K562 (cell line): ENCODE measurements at regions not wholly inside any gene's neighbourhood (a gene's known extent, or its start where the extent isn't known, plus 50 kb on each side); places are given as distances from the start of the nearest gene placed in this dataset.

Source experiments
- ATAC-seq: fragments of 200-7000 bp; cut with Tn5 transposase; 3 replicates; pipeline ENCODE4 v1.9.1; 2020; ENCODE audit warnings: moderate library complexity
- BruUV-seq: library from RNA; stranded (reverse); fragments of 400-500 nt; replicated peaks from 2 replicates; lab custom pipeline; 2021; lab: Mats Ljungman, UMichigan
- CTCF ChIA-PET: fragments of 300-600 bp; formaldehyde crosslinking; extraction: SDS; loops from one replicate; lab custom pipeline; 2021; ENCODE audit warnings: low intra/inter-chr PET ratio; lab: Yijun Ruan, JAX
- POLR2A ChIA-PET: fragments of 300-600, 350-650 bp; sonication (Branson Sonifier 250); formaldehyde crosslinking; extraction: SDS; loops from one replicate; lab custom pipeline; 2021; ENCODE audit warnings: antibody characterized with exemption, inconsistent platforms; lab: Yijun Ruan, JAX
- DNase-seq, 4 experiments: peaks; one replicate each; pipeline versions ENCODE4 v3.0.0 to v3.0.0-alpha.2; 2011 to 2018; ENCODE audit warnings: low spot score in 3 of 4, mixed read lengths in 3 of 4; ENCODE audit errors: extremely low read depth in 1 of 4
- FAIRE-seq: peaks from 2 replicates; lab custom pipeline; 2011; peaks lifted over from hg19 to GRCh38; lab: Jason Lieb, UNC
- H2AFZ ChIP-seq: 2 replicates; pipeline ENCODE4 v1.6.0; 2011; ENCODE audit warnings: low read depth, low read length, control low read depth, inconsistent platforms
- H3K27ac ChIP-seq: fragments of 200-600 bp; 3 replicates; pipeline ENCODE4 v1.8.0; 2011; ENCODE audit warnings: low read depth, mild to moderate bottlenecking, control low read depth, inconsistent platforms, low read length, moderate library complexity, mixed read lengths; ENCODE audit errors: extremely low read depth
- H3K27me3 ChIP-seq, 2 experiments: fragments of 300-600 bp in 1 of 2; 2 replicates in 1 of 2; 3 replicates in 1 of 2; pipeline versions ENCODE4 v1.6.0 to v1.8.0; 2011; ENCODE audit warnings: inconsistent platforms in 2 of 2, low read length in 2 of 2, mild to moderate bottlenecking in 1 of 2, mixed read lengths in 1 of 2, moderate library complexity in 1 of 2; ENCODE audit not compliant: control insufficient read depth in 2 of 2, insufficient read depth in 2 of 2
- H3K36me3 ChIP-seq: fragments of 300-600 bp; 3 replicates; pipeline ENCODE4 v1.8.0; 2011; ENCODE audit warnings: mild to moderate bottlenecking, low read length, inconsistent platforms; ENCODE audit not compliant: control insufficient read depth, insufficient read depth
- H3K4me1 ChIP-seq, 2 experiments: fragments of 200-600 bp in 1 of 2; replicated peaks in 1 of 2; 2 replicates in 1 of 2; 3 replicates in 1 of 2; pipeline versions ENCODE4 v1.5.1 to v1.8.0; 2011; ENCODE audit warnings: inconsistent platforms in 2 of 2, low read length in 2 of 2, mild to moderate bottlenecking in 1 of 2, mixed read lengths in 1 of 2, moderate library complexity in 1 of 2; ENCODE audit not compliant: control insufficient read depth in 2 of 2, insufficient read depth in 2 of 2
- H3K4me2 ChIP-seq: 2 replicates; pipeline ENCODE4 v1.6.1; 2011; ENCODE audit warnings: low read length, control low read depth, inconsistent platforms, mixed read lengths; ENCODE audit not compliant: insufficient read depth
- H3K4me3 ChIP-seq: fragments of 200-600 bp; sonication (generic), shearing (Covaris generic); 2 replicates; pipeline ENCODE4 v1.5.1; 2016; ENCODE audit warnings: control low read depth, inconsistent platforms
- H3K79me2 ChIP-seq: fragments of 200-600 bp; 3 replicates; pipeline ENCODE4 v1.8.0; 2011; ENCODE audit warnings: low read length, inconsistent platforms; ENCODE audit not compliant: control insufficient read depth, insufficient read depth
- H3K9ac ChIP-seq, 2 experiments: 2 replicates each; pipeline versions ENCODE4 v1.6.0 to v1.6.1; 2011; ENCODE audit warnings: low read depth in 2 of 2, low read length in 2 of 2, control low read depth in 1 of 2, inconsistent platforms in 1 of 2, mild to moderate bottlenecking in 1 of 2, mixed read lengths in 1 of 2; ENCODE audit not compliant: insufficient read depth in 1 of 2
- H3K9me1 ChIP-seq: one replicate; pipeline ENCODE4 v1.6.0; 2011; ENCODE audit warnings: inconsistent platforms, mild to moderate bottlenecking, low read length, moderate library complexity; ENCODE audit not compliant: control insufficient read depth, insufficient read depth
- H3K9me3 ChIP-seq: replicated peaks from 2 replicates; pipeline ENCODE4 v1.5.1; 2011; ENCODE audit warnings: low read depth, low read length, inconsistent platforms; ENCODE audit not compliant: control insufficient read depth, insufficient read depth
- H4K20me1 ChIP-seq: replicated peaks from 2 replicates; pipeline ENCODE4 v1.6.1; 2011; ENCODE audit warnings: low read length, inconsistent platforms, mixed read lengths; ENCODE audit not compliant: control insufficient read depth, insufficient read depth
- AFF4 ChIP-seq: sonication (generic); formaldehyde crosslinking; IDR thresholded peaks from 2 replicates; pipeline ENCODE4 v1.8.0; 2023; ENCODE audit warnings: mild to moderate bottlenecking, missing genetic modification reagents
- ARNT ChIP-seq, 2 experiments: fragments of 450-650 bp; IDR thresholded peaks; 2 replicates each; pipeline ENCODE4 v1.6.1; 2016; ENCODE audit warnings: mild to moderate bottlenecking in 1 of 2
- COPS2 ChIP-seq: fragments of 450-650 bp; conservative IDR thresholded peaks from 2 replicates; pipeline ENCODE4 v1.6.1; 2016; ENCODE audit warnings: mild to moderate bottlenecking, moderate library complexity
- DACH1 ChIP-seq: fragments of 450-650 bp; IDR thresholded peaks from 2 replicates; pipeline ENCODE4 v1.6.1; 2018; ENCODE audit not compliant: partially characterized antibody
- HMGN3 ChIP-seq: IDR thresholded peaks from 2 replicates; pipeline ENCODE4 v1.6.1; 2011; ENCODE audit warnings: borderline replicate concordance, low read depth, mild to moderate bottlenecking, mixed read lengths, low read length; ENCODE audit not compliant: insufficient read length; ENCODE audit errors: extremely low read depth
- MECOM ChIP-seq: fragments of 250-450 bp; sonication (Bioruptor Pico); IDR thresholded peaks from 2 replicates; pipeline ENCODE4 v1.8.0; 2022; ENCODE audit warnings: inconsistent platforms
- PTRF ChIP-seq: fragments of 450-650 bp; IDR thresholded peaks from 2 replicates; pipeline ENCODE4 v1.6.1; 2016; ENCODE audit warnings: mild to moderate bottlenecking, missing genetic modification characterization, missing compliant biosample characterization
- SAP30 ChIP-seq: fragments of 200-600 bp; sonication (generic); IDR thresholded peaks from 2 replicates; pipeline ENCODE4 v1.6.1; 2012; ENCODE audit warnings: borderline replicate concordance, low read depth, mild to moderate bottlenecking, moderate library complexity, low read length, control low read depth, inconsistent platforms; ENCODE audit not compliant: insufficient read depth, poor library complexity, severe bottlenecking
- SREBF1 ChIP-seq: fragments of 150-350 bp; IDR thresholded peaks from 2 replicates; pipeline ENCODE4 v1.6.1; 2014; ENCODE audit warnings: antibody characterized with exemption, low read depth, low read length, borderline replicate concordance
- USF2 ChIP-seq: sonication (generic); formaldehyde crosslinking; IDR thresholded peaks from 2 replicates; pipeline ENCODE4 v1.5.0; 2020; ENCODE audit warnings: missing genetic modification reagents
- ZNF507 ChIP-seq: conservative IDR thresholded peaks from 2 replicates; pipeline ENCODE4 v1.6.1; 2017; ENCODE audit warnings: missing genetic modification characterization, missing compliant biosample characterization
- ZNF79 ChIP-seq: fragments of 250-450 bp; sonication (Bioruptor Pico); IDR thresholded peaks from 2 replicates; pipeline ENCODE4 v1.4.0; 2020; ENCODE audit warnings: low read depth, mild to moderate bottlenecking, moderate library complexity
- WGBS: fragments of 100-300 bp; shearing (Covaris generic); methylation state at CpG from one replicate; pipeline ENCODE4 v1.1.6; 2016; ENCODE audit warnings: low coverage, mixed read lengths; ENCODE audit not compliant: insufficient coverage; ENCODE audit errors: missing lambda C conversion rate; 5-methylcytosine and 5-hydroxymethylcytosine counted together
- in situ Hi-C: fragments of 300-500 bp; cut with MboI; formaldehyde crosslinking; loops from 4 replicates; pipeline ENCODE4 v1.15.0; 2018; ENCODE audit warnings: inconsistent platforms, mixed read lengths
- intact Hi-C: fragments of 100-400 bp; cut with micrococcal nuclease; formaldehyde crosslinking; loops from 2 replicates; pipeline ENCODE4 v1.14.2; 2022
- TF ChIP-seq, protein P1 (sequence below): sonication (generic); formaldehyde crosslinking; IDR thresholded peaks from 2 replicates; pipeline ENCODE4 v1.8.0; 2022; ENCODE audit warnings: mild to moderate bottlenecking, missing genetic modification reagents
- TF ChIP-seq, protein P2 (sequence below): sonication (generic); IDR thresholded peaks from 2 replicates; pipeline ENCODE4 v1.6.1; 2016
- TF ChIP-seq, protein P3 (sequence below): sonication (generic); formaldehyde crosslinking; IDR thresholded peaks from 2 replicates; pipeline ENCODE4 v1.8.0; 2022; ENCODE audit warnings: missing genetic modification reagents, mild to moderate bottlenecking, moderate library complexity, borderline replicate concordance

DNA sequence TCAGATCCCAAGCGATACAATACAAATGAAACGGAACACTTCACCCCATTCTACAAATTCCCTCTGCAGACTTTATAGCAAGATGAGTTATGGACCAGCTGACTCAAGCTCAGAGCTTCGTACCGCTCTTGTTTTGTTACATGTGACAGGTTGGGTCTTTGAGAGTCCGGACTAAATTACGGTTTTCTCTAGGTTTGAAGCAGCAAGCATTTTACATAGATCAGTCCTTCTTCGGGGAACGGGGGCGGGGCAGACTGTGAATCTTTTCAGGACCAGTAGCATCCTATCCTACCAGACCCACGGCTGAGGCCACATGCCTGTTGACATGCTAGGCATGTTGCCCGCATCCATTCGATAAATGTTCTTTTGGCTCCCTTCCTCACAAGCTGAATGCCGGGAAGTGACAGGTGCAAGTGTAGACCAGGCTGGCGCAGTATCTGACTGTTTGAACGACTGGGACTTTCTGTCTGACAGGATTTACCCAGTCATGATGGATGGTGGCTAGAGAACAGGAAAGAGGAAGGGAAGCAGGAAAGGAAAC lies 811.0 kb upstream of the GRAMD2B start:
- 0% methylated on average over 13 of the region's 15 CpGs for WGBS
- no peak overlapping the region for H3K4me3 ChIP-seq
- ATAC-seq, result no peak
- no peaks in the 10 kb centered on the region for H3K9me1 ChIP-seq
- in situ Hi-C loops (no loop called here), intact Hi-C loops (no loop called here)
- no peaks in the 10 kb centered on the region for H3K4me1 ChIP-seq
- H3K79me2 ChIP-seq, result no peaks in the 10 kb centered on the region
- FAIRE-seq, result no peak
- no peak overlapping the region for H2AFZ ChIP-seq
- H3K36me3 ChIP-seq, result no peaks in the 10 kb centered on the region
- H3K9me3 ChIP-seq, result no peaks in the 10 kb centered on the region
- no peak overlapping the region for H3K27ac ChIP-seq
- H3K9ac ChIP-seq, result no peak overlapping the region
- no peaks in the 10 kb centered on the region for H3K27me3 ChIP-seq
- H3K4me2 ChIP-seq, result no peak overlapping the region
- BruUV-seq, result no TSS peak
- no peaks in the 10 kb centered on the region for H4K20me1 ChIP-seq
- ChIA-PET POLR2A (no interaction called here), CTCF (no interaction called here)
- no peak for DNase-seq
- no peak for TF ChIP-seq USF2 (CRISPR knock-in tag)
- TF ChIP-seq SREBF1, result no peak
- TF ChIP-seq HMGN3, result no peak
- TF ChIP-seq ZNF79, result no peak
- no peak for TF ChIP-seq ZNF507 (tag)
- TF ChIP-seq, protein P1, sequence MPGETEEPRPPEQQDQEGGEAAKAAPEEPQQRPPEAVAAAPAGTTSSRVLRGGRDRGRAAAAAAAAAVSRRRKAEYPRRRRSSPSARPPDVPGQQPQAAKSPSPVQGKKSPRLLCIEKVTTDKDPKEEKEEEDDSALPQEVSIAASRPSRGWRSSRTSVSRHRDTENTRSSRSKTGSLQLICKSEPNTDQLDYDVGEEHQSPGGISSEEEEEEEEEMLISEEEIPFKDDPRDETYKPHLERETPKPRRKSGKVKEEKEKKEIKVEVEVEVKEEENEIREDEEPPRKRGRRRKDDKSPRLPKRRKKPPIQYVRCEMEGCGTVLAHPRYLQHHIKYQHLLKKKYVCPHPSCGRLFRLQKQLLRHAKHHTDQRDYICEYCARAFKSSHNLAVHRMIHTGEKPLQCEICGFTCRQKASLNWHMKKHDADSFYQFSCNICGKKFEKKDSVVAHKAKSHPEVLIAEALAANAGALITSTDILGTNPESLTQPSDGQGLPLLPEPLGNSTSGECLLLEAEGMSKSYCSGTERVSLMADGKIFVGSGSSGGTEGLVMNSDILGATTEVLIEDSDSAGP (CRISPR knock-in tag), result no peak
- no peak for TF ChIP-seq PTRF (tag)
- no peak for TF ChIP-seq AFF4 (CRISPR knock-in tag)
- TF ChIP-seq COPS2, result no peak
- no peak for TF ChIP-seq MECOM (CRISPR knock-in tag)
- TF ChIP-seq, protein P2, sequence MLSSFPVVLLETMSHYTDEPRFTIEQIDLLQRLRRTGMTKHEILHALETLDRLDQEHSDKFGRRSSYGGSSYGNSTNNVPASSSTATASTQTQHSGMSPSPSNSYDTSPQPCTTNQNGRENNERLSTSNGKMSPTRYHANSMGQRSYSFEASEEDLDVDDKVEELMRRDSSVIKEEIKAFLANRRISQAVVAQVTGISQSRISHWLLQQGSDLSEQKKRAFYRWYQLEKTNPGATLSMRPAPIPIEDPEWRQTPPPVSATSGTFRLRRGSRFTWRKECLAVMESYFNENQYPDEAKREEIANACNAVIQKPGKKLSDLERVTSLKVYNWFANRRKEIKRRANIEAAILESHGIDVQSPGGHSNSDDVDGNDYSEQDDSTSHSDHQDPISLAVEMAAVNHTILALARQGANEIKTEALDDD, result no peak
- TF ChIP-seq DACH1, result no peak
- TF ChIP-seq, protein P3, sequence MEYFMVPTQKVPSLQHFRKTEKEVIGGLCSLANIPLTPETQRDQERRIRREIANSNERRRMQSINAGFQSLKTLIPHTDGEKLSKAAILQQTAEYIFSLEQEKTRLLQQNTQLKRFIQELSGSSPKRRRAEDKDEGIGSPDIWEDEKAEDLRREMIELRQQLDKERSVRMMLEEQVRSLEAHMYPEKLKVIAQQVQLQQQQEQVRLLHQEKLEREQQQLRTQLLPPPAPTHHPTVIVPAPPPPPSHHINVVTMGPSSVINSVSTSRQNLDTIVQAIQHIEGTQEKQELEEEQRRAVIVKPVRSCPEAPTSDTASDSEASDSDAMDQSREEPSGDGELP (CRISPR knock-in tag), result no peak
- no peak for TF ChIP-seq ARNT (IDR thresholded peaks at IDR 0.05)
- TF ChIP-seq SAP30, result no peak
